CD14-positive monocyte (primary cell): ENCODE measurements at regions not wholly inside any gene's neighbourhood (a gene's known extent, or its start where the extent isn't known, plus 50 kb on each side); places are given as distances from the start of the nearest gene placed in this dataset.

Source experiments
- DNase-seq, 3 donors: peaks; one replicate each; pipeline ENCODE4 v3.0.0-alpha.2; 2011 to 2022
- H2AFZ ChIP-seq: 2 replicates; pipeline ENCODE4 v1.6.0; 2012; ENCODE audit warnings: mild to moderate bottlenecking, low read depth, low read length, inconsistent platforms; ENCODE audit not compliant: insufficient read depth, poor library complexity, severe bottlenecking
- H3K27ac ChIP-seq, 2 donors: 1 replicate in 1 of 2; 2 replicates in 1 of 2; pipeline ENCODE4 v1.5.1; 2012 to 2013; ENCODE audit warnings: low read length in 2 of 2, control low read depth in 1 of 2, inconsistent platforms in 1 of 2, low read depth in 1 of 2, mild to moderate bottlenecking in 1 of 2
- H3K27me3 ChIP-seq, 2 donors: one replicate each; pipeline versions ENCODE4 v1.6.0 to v1.6.1; 2011 to 2013; ENCODE audit warnings: low read length in 2 of 2; ENCODE audit not compliant: control insufficient read depth in 2 of 2, insufficient read depth in 2 of 2
- H3K36me3 ChIP-seq, 2 donors: replicated peaks in 1 of 2; 1 replicate in 1 of 2; 2 replicates in 1 of 2; pipeline versions ENCODE4 v1.5.1 to v1.6.1; 2012 to 2013; ENCODE audit warnings: low read length in 2 of 2, control low read depth in 1 of 2, inconsistent platforms in 1 of 2, mild to moderate bottlenecking in 1 of 2; ENCODE audit not compliant: insufficient read depth in 2 of 2, control insufficient read depth in 1 of 2
- H3K4me1 ChIP-seq, 2 donors: 1 replicate in 1 of 2; 2 replicates in 1 of 2; pipeline versions ENCODE4 v1.5.1 to v1.6.1; 2012 to 2013; ENCODE audit warnings: low read length in 2 of 2, control low read depth in 1 of 2, inconsistent platforms in 1 of 2, mild to moderate bottlenecking in 1 of 2, moderate library complexity in 1 of 2; ENCODE audit not compliant: insufficient read depth in 2 of 2, control insufficient read depth in 1 of 2
- H3K4me2 ChIP-seq: replicated peaks from 2 replicates; pipeline ENCODE3; 2012; ENCODE audit warnings: low read length, moderate library complexity, mild to moderate bottlenecking; ENCODE audit not compliant: poor library complexity, severe bottlenecking; ENCODE audit errors: extremely low read depth
- H3K4me3 ChIP-seq, 3 experiments: fragments of 200-600 bp in 1 of 3; sonication (generic) in 1 of 3; replicated peaks in 1 of 3; 1 replicate in 2 of 3; 2 replicates in 1 of 3; pipeline ENCODE4 v1.5.1; 2011 to 2013; ENCODE audit warnings: low read length in 3 of 3, mild to moderate bottlenecking in 3 of 3, control low read depth in 2 of 3, low read depth in 2 of 3, inconsistent platforms in 1 of 3, moderate library complexity in 1 of 3
- H3K79me2 ChIP-seq: 2 replicates; pipeline ENCODE4 v1.6.0; 2012; ENCODE audit warnings: mild to moderate bottlenecking, control low read depth, inconsistent platforms, low read length, moderate library complexity; ENCODE audit not compliant: insufficient read depth
- H3K9ac ChIP-seq: 2 replicates; pipeline ENCODE4 v1.6.0; 2017; ENCODE audit warnings: low read length, mild to moderate bottlenecking; ENCODE audit not compliant: insufficient read depth, poor library complexity, severe bottlenecking
- H3K9me3 ChIP-seq, 2 donors: replicated peaks in 1 of 2; 1 replicate in 1 of 2; 2 replicates in 1 of 2; pipeline versions ENCODE4 v1.5.1 to v1.6.1; 2012 to 2013; ENCODE audit warnings: low read length in 2 of 2, control low read depth in 1 of 2; ENCODE audit not compliant: control insufficient read depth in 1 of 2, insufficient read depth in 1 of 2
- H4K20me1 ChIP-seq: 2 replicates; pipeline ENCODE4 v1.6.0; 2012; ENCODE audit warnings: mild to moderate bottlenecking, low read length, control low read depth, moderate library complexity; ENCODE audit not compliant: insufficient read depth
- H3K27ac Mint-ChIP-seq, 7 donors: one replicate each; pipeline ENCODE4 v1.8.0; 2020; ENCODE audit warnings: mild to moderate bottlenecking in 7 of 7, mixed read lengths in 7 of 7, moderate library complexity in 6 of 7, inconsistent platforms in 2 of 7
- H3K27me3 Mint-ChIP-seq, 3 donors: one replicate each; pipeline ENCODE4 v1.8.0; 2021 to 2022; ENCODE audit warnings: low read depth in 3 of 3, mild to moderate bottlenecking in 3 of 3, mixed read lengths in 3 of 3, moderate library complexity in 3 of 3, inconsistent platforms in 1 of 3
- H3K36me3 Mint-ChIP-seq, 2 donors: one replicate each; pipeline ENCODE4 v1.8.0; 2020; ENCODE audit warnings: mixed read lengths in 2 of 2, inconsistent platforms in 1 of 2, mild to moderate bottlenecking in 1 of 2
- H3K4me1 Mint-ChIP-seq: one replicate; pipeline ENCODE4 v1.8.0; 2020; ENCODE audit warnings: mild to moderate bottlenecking, mixed read lengths
- H3K4me3 Mint-ChIP-seq, 2 donors: one replicate each; pipeline ENCODE4 v1.8.0; 2020; ENCODE audit warnings: mild to moderate bottlenecking in 2 of 2, mixed read lengths in 2 of 2, moderate library complexity in 1 of 2
- H3K9me3 Mint-ChIP-seq, 7 donors: one replicate each; pipeline ENCODE4 v1.8.0; 2020 to 2022; ENCODE audit warnings: mixed read lengths in 7 of 7, mild to moderate bottlenecking in 6 of 7, moderate library complexity in 6 of 7, inconsistent platforms in 2 of 7
- WGBS: methylation state at CpG from one replicate; pipeline ENCODE4 v1.1.5; 2013; ENCODE audit warnings: missing lambda C conversion rate; ENCODE audit not compliant: insufficient coverage; 5-methylcytosine and 5-hydroxymethylcytosine counted together
- intact Hi-C, 2 donors: fragments of 100-400 bp; cut with micrococcal nuclease; formaldehyde crosslinking; loops; one replicate each; pipeline versions ENCODE4 v1.15.0 to v1.15.1; 2023
- TF ChIP-seq, protein P1 (sequence below): fragments of 200-600 bp; IDR thresholded peaks from one replicate; pipeline ENCODE4 v1.8.0; 2022; ENCODE audit warnings: antibody characterized with exemption, mild to moderate bottlenecking

DNA sequence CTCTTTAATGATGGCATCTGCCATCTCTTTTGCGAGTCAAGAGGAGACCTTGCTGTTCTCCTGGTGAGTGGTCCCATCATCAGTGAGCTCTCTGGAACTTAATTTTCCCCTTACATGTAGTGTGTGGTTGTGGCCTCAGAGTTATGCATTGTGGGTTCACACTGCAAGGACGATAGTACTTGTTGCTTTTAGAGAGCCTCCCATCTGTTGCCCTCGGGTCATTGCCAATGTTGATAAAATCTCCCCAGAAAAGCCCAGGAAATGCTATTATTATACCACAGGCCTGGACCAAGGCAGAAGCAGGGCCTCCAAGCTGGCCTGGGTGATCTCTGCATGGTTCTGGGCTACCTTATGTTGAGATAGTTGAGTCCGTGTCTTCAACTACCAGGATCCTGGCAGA is 241.6 kb downstream of the BMP7 start:
- no peak overlapping the region for H3K27ac Mint-ChIP-seq

DNA sequence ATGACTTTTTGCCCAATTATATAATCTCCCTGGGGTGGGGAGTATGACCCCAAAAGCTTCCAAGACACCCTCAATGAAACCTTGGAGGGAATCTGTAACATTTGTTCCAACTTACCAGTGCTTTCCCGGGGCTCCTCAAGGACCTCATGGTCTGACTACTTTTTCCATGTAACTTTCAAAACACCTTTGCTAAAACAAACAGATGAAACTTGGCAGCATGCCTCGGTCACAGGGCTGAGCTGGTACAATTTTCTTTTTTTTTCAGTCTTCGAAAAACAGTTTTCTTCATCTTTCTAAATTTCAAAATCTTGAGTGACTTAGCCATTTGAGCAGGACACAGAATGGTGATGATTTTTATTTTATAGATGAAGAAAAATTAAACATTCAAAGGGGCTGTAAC is 241.2 kb downstream of the BMP7 start:
- H3K4me1 ChIP-seq: no peaks in the 10 kb centered on the region
- no peak overlapping the region for H3K9ac ChIP-seq
- no peaks in the 10 kb centered on the region for H3K9me3 ChIP-seq
- H3K27ac ChIP-seq: no peak overlapping the region
- TF ChIP-seq, protein P1, sequence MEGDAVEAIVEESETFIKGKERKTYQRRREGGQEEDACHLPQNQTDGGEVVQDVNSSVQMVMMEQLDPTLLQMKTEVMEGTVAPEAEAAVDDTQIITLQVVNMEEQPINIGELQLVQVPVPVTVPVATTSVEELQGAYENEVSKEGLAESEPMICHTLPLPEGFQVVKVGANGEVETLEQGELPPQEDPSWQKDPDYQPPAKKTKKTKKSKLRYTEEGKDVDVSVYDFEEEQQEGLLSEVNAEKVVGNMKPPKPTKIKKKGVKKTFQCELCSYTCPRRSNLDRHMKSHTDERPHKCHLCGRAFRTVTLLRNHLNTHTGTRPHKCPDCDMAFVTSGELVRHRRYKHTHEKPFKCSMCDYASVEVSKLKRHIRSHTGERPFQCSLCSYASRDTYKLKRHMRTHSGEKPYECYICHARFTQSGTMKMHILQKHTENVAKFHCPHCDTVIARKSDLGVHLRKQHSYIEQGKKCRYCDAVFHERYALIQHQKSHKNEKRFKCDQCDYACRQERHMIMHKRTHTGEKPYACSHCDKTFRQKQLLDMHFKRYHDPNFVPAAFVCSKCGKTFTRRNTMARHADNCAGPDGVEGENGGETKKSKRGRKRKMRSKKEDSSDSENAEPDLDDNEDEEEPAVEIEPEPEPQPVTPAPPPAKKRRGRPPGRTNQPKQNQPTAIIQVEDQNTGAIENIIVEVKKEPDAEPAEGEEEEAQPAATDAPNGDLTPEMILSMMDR: no peak
- no peaks in the 10 kb centered on the region for H3K4me1 Mint-ChIP-seq
- H3K4me2 ChIP-seq: no peak overlapping the region
- no peaks in the 10 kb centered on the region for H3K79me2 ChIP-seq
- intact Hi-C loops: no loop called here
- H4K20me1 ChIP-seq: no peaks in the 10 kb centered on the region
- DNase-seq: no peak
- H3K36me3 Mint-ChIP-seq: no peaks in the 10 kb centered on the region
- H3K9me3 Mint-ChIP-seq: peaks cover 0 to 3% (median 0%) of the 10 kb centered on the region in 7 donors
- peaks cover 17% of the 10 kb centered on the region in 3 donors for H3K27me3 Mint-ChIP-seq
- H3K4me3 ChIP-seq: no peak overlapping the region
- H3K36me3 ChIP-seq: no peaks in the 10 kb centered on the region
- H2AFZ ChIP-seq: no peak overlapping the region
- H3K4me3 Mint-ChIP-seq: no peak overlapping the region
- WGBS: 78% methylated on average over 1 of the region's 3 CpGs
- H3K27ac Mint-ChIP-seq: no peak overlapping the region
- H3K27me3 ChIP-seq: no peaks in the 10 kb centered on the region

More for the DNA sequence above, 241.6 kb downstream of the BMP7 start:
- H3K79me2 ChIP-seq: no peaks in the 10 kb centered on the region
- H2AFZ ChIP-seq: no peak overlapping the region
- H3K4me2 ChIP-seq: no peak overlapping the region
- no peak overlapping the region for H3K4me3 ChIP-seq
- Mint-ChIP-seq H3K4me3 (no peak overlapping the region), H3K27me3 (peaks cover 17 to 19% (median 17%) of the 10 kb centered on the region in 3 donors), H3K4me1 (no peaks in the 10 kb centered on the region), H3K36me3 (no peaks in the 10 kb centered on the region), H3K9me3 (peaks cover 0 to 3% (median 0%) of the 10 kb centered on the region in 7 donors)
- H3K27me3 ChIP-seq: no peaks in the 10 kb centered on the region
- no peak for DNase-seq
- H3K9ac ChIP-seq: no peak overlapping the region
- no peaks in the 10 kb centered on the region for H3K4me1 ChIP-seq
- no peaks in the 10 kb centered on the region for H3K9me3 ChIP-seq
- no peaks in the 10 kb centered on the region for H4K20me1 ChIP-seq
- TF ChIP-seq, protein P1: no peak
- H3K36me3 ChIP-seq: no peaks in the 10 kb centered on the region
- no peak overlapping the region for H3K27ac ChIP-seq
- WGBS: no CpG with 5 or more reads among the region's 4 CpGs
- intact Hi-C loops: no loop called here
